SIG-M5 treated with dmso at 0.1 percent for 504 hours (cell line): ENCODE measurements at regions not wholly inside any gene's neighbourhood (a gene's known extent, or its start where the extent isn't known, plus 50 kb on each side); places are given as distances from the start of the nearest gene placed in this dataset.
"Not testable (repeated sequence)": the region's sequence is repeated elsewhere in the genome, so short reads cannot be mapped to it uniquely, and the experiment has no call there.

ENCODE experiments used
- DNase-seq: peaks from one replicate; lab custom pipeline; 2025; ENCODE audit not compliant: unreplicated experiment; lab: John Stamatoyannopoulos, UW

DNA sequence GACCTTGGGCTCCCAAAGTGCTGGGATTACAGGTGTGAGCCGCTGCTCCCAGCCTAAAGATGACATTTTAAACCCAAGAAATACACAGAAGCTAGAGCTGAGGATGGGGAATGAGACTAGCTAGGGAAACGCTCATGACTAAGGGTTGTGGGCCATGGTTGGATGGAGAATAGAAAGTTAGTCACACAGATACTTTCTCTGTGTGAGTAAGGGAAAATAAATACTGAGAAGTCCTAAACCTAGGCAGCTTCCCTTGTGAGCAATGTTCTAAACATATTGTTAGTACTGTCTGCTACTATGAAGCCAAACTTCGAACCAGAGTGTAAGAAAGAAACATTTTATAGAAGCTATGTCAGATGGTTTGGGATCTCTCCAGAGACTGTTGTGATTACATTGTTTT lies 304.8 kb upstream of the STAC start:
- DNase-seq, result no peak

GRCh38 chr3:36077320-36077719 lies 303.0 kb upstream of the STAC start:
- DNase-seq, result no peak

DNA sequence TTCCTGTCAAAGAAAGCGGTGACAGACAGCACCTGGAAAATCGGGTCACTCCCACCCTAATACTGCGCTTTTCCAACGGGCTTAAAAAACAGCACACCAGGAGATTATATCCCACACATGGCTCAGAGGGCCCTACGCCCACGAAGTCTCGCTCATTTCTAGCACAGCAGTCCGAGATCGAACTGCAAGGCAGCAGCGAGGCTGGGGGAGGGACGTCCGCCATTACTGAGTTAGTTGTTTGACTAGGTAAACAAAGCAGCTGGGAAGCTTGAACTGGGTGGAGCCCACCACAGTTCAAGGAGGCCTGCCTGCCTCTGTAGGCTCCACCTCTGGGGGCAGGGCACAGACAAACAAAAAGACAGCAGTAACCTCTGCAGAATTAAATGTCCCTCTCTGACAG lies 297.3 kb upstream of the STAC start:
- not testable (repeated sequence) for DNase-seq

GRCh38 chr3:36095238-36095637 lies 285.1 kb upstream of the STAC start:
- peak; percentile 26 for DNase-seq

GRCh38 chr3:36097209-36097608 lies 283.1 kb upstream of the STAC start:
- DNase-seq, result no peak

- DNase-seq, result no peak
Measured at GRCh38 chr3:36114353-36114752, 266.0 kb upstream of the STAC start.

GRCh38 chr3:36124118-36124796 lies 256.0 kb upstream of the STAC start:
- peak; percentile 7 for DNase-seq

DNA sequence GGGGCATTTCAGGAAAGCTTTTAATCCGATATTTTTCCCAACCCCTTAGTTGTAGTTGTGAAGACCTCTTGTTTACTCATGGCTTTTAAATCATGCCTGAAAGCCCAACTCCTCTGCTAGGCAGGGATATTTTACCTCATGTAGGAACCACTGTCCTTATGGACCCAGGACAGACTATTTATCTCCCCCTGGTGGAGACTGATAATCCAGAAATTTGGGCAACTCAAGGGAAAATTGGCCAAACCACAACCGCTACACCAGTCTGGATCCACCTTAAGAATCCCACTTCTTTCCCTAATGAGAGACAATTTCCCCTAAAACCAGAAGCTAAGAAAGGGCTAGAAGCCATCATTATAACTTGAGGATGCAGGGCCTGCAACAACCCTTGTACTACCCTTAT lies 248.1 kb upstream of the STAC start:
- no peak for DNase-seq

- DNase-seq, result no peak
Measured at GRCh38 chr3:36135863-36136262, 244.4 kb upstream of the STAC start.

- DNase-seq, result no peak
Measured at GRCh38 chr3:36142746-36143145, 237.6 kb upstream of the STAC start.

DNA sequence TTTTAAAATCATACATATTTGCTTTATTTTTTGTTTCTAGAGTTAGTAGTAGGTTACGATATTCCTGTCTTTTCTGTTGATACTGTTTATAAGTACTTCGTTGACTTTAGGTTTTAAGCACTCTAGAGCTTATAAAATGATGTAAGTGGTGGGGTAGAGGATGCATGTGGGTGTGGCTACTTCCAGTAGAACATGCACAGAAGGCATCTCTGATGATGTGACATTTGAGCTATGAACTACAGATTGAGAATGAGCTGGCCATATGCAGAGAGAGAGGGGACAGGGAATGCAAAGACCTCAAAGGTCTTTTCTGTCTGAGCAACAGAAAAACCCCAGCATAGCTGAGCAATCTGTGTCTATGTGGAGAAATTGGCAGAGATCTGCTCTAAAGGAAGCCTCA lies 233.9 kb upstream of the STAC start:
- no peak for DNase-seq

GRCh38 chr3:36147934-36148558 lies 232.3 kb upstream of the STAC start:
- DNase-seq, result no peak

GRCh38 chr3:36149447-36149865 lies 230.8 kb upstream of the STAC start:
- DNase-seq, result no peak

DNA sequence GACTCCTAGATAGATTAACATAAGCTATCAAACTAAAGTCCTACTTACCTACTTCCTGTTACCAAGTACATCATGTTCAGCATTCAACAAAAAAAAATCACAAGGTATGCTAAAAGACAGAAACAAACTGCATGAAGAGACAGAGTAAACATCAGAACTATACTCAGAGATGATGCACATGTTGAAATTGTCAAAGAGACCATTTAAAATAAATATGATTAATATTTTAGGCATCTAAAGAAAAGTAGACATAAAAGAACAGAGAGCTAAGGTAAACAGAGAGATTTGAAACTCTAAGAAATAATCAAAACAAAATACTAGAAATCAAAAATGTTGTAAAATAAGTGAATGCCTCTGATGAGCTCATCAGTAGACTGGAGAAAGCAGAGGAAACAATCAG lies 224.8 kb upstream of the STAC start:
- DNase-seq, result no peak

GRCh38 chr3:36164400-36164799 lies 215.9 kb upstream of the STAC start:
- no peak for DNase-seq

- no peak for DNase-seq
Measured at GRCh38 chr3:36165509-36166290, 214.6 kb upstream of the STAC start.

DNA sequence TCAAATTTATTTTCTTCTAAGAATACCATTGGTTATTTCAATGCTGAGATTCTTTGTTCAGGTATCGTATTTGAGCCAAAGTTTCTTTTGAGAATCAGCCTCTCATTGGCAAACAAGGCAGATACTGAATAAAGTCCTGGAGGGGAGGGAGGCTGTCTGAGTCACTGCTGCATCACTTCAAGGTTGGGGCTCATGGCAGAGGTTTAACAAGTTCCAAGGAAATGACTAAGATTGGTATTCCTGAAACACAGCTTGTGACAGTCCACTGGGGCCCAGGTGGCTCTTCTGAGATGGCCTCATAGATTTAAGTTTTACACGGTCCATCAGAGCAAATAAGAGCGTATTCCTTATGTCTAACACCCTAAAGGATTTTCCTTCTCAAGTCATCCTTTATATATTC lies 213.8 kb upstream of the STAC start:
- no peak for DNase-seq

DNA sequence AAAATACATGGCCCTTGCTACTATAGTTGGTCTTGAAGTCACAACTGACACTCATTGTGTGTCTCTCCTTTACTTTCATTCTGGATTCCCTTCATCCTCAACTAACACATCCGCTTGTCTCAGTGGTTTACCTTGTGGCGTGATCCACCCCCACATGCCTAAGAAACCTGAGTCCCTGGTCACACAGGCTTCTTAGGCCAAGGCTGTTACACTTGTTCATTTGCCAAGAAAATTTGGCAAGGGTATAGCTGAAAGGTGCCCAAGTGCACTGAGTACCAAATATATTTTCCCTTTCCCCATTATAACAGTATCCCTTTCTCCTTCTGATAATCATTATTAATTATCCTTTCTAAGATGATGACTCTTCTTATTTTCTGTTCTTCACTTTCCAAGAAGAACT lies 207.6 kb upstream of the STAC start:
- DNase-seq, result no peak

- DNase-seq, result no peak
Measured at GRCh38 chr3:36175113-36175812, 205.0 kb upstream of the STAC start.

DNA sequence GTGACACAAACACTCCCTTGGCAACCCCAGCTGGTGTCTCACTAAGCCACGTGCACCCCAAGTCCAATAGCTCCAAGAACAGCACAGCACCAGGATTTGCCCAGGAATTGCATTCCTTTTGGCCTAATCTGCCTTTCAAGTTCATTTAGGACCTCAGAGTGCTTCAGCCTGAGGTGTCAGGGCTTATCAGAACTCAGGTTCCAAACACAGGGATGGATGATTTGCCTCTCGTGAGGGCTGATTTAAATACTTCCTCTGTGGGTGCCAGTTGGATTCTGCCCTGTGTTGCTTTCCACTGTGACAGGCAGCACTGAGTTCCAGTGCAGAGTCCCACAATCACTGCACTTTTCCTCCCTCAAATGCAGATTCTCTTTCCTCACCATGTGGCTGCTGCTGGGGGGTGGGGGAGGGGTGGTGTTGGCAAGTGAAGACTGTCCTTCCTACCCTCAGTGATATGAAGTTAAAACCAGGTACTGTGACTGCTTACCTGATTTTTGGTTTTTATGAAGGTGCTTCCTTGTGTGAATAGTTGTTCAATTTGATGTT lies 204.3 kb upstream of the STAC start:
- no peak for DNase-seq

DNA sequence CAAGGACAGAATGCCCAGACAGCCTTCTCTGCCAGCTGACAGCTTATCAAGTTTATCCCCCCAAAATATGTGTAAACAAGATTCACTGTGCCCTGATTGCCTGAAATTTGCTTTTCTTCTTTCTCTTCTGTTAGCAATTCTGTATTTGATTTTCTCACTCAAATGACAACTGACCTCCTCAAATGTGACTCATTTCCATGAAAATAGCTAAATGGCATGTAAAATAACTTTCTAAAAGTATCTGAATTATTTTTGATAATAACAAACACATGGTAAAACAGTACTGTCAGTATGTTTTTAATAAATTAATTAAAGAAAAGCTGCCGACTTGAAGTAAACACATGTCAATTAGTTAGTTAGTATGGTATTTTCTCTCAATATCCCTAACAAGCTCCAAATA lies 202.3 kb upstream of the STAC start:
- no peak for DNase-seq
